Activated T-cell treated with anti-CD3 and anti-CD28 coated beads, Interleukin-2, amount 50 U/mL, for 4 hours (primary cell): ENCODE measurements at regions not wholly inside any gene's neighbourhood (a gene's known extent, or its start where the extent isn't known, plus 50 kb on each side); places are given as distances from the start of the nearest gene placed in this dataset.

Experiments
- ATAC-seq, 2 donors: fragments of 200-7000 bp; cut with Tn5 transposase; one replicate each; pipeline ENCODE4 v1.10.0; 2021
- DNase-seq: peaks from one replicate; pipeline ENCODE4 v3.0.0-alpha.2; 2020
- H3K27me3 Mint-ChIP-seq: one replicate; pipeline ENCODE4 v1.8.0; 2021; ENCODE audit warnings: low read depth, mixed read lengths
- H3K36me3 Mint-ChIP-seq: one replicate; pipeline ENCODE4 v1.8.0; 2022; ENCODE audit warnings: mixed read lengths; ENCODE audit not compliant: insufficient read depth
- H3K4me1 Mint-ChIP-seq: one replicate; pipeline ENCODE4 v1.8.0; 2021; ENCODE audit warnings: low read depth, mixed read lengths
- H3K4me3 Mint-ChIP-seq: one replicate; pipeline ENCODE4 v1.8.0; 2021; ENCODE audit warnings: mild to moderate bottlenecking, moderate library complexity, mixed read lengths
- H3K9me3 Mint-ChIP-seq: one replicate; pipeline ENCODE4 v1.8.0; 2021; ENCODE audit warnings: mixed read lengths

DNA sequence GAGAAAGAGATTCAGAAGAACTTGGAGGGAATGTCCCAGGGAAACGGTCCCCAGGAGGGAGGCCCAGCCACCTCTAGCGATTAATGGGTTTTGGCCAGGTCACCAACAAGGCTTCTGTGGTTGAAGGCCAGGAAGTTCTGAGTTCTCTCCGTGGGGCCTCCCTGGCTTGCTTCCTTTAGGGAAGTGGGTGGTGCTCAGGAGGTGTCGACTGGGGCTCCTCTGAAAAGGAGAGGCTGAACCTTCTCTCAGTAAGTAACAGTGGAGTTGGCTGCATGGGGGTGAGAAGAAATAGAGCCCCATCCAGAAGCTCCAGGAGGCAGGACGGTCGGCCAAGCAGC lies 77.1 kb upstream of the GSE1 start:
- ATAC-seq (no peak), DNase-seq (no peak)
- Mint-ChIP-seq H3K4me3 (no peak overlapping the region), H3K36me3 (no peaks in the 10 kb centered on the region), H3K4me1 (no peaks in the 10 kb centered on the region), H3K9me3 (peaks cover 6% of the 10 kb centered on the region), H3K27me3 (no peaks in the 10 kb centered on the region)

DNA sequence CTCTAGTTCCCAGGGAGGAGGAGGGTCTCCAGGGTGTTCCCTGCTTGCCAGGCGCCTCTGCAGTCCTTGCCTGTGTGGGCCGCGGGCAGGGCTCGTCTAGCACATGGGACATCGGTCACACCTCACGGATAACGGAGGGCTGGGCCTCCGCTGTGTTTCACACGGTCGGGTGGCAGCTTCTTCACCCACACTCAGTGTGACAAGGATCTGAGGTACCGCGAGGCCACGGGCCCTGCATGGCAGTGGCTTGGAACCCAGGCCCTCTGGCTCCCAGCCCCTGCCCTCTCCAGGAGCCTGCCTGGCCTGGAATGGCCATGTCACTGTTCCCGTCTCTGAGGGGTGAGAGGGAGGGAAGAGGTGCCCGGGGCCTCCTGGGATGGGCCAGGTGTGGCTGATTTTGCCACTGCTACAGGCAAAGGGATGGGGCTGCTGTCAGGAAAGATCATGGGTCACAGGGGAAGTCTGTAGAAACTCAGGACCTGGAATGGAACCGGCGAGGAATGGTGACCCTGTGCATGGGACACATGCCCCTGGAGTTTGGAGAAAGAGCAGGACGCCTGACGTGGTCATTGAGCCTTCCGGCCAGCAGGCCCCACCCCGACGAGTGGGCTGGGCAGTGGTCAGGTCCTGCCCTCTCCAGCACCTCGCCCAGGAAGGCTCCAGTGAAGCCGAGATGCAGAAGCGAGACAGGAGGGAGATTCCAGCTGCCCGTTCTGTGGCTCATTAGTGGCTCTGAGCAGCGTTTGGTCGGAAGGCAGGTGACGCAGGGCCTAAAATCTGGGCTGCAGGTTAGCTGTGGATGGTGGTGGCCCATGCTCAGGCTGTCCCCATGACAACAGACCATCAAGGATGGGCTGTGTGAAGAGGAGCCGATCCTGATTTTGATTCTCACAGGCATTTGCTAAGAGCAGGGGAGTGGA lies 76.5 kb upstream of the GSE1 start:
- Mint-ChIP-seq H3K4me1 (no peaks in the 10 kb centered on the region), H3K27me3 (no peaks in the 10 kb centered on the region), H3K9me3 (peaks cover 6% of the 10 kb centered on the region), H3K36me3 (no peaks in the 10 kb centered on the region), H3K4me3 (no peak overlapping the region)
- ATAC-seq (no peak), DNase-seq (no peak)

DNA sequence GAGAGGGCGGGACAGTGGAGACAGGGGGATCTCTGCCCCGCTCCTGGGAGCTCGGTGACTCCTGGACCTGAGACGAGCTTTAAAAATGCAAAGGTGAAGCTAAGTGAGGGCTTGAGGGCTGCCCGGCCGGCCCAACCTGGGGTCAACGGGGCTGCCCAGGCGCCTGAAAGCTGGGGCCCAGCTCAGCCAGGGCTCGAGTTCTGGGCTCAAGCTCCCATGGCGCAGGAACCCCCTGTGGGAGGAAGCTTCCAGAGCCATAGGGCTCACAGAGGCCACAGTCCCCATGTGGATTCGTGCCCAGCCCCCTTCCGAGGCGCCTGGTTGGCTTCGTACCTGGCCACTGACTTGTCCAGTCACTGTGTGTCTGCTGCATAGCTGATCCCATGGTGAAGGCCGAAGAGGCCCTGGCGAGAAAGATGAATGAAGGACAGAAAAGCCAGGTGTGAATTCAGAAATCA lies 75.8 kb upstream of the GSE1 start:
- H3K9me3 Mint-ChIP-seq = peaks cover 6% of the 10 kb centered on the region
- H3K27me3 Mint-ChIP-seq = no peaks in the 10 kb centered on the region
- DNase-seq (no peak), ATAC-seq (no peak)
- no peaks in the 10 kb centered on the region for H3K4me1 Mint-ChIP-seq
- H3K4me3 Mint-ChIP-seq = no peak overlapping the region
- no peaks in the 10 kb centered on the region for H3K36me3 Mint-ChIP-seq

DNA sequence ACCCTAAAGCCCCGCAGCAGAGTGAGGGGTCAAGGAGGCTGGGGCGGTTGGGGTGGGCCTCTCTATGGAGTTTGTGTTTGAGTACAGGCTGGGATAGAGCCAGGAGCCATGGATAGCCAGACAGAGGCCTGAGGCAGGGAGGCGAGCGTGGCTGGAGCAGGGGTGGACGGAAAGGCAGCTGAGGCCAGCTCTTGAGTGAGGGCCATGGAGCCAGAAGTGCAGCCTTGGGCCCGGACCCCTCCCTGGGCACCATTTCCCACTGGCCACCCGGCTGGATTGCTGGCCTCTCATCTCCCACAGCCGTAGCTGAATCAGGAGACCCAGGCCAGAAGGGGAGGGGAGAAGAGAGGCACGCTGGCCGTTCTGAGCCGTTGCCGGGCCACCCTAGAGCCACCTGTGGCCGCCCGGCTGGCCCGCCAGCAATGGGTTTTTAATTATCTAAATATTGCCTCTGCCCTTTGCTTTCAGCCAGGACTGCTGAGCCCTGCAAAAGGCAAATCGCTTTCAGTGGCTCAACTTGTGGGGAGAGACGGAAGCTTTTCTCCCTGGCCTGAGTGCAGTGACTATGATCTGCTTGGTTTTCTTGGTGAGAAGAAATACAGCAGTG lies 75.2 kb upstream of the GSE1 start:
- Mint-ChIP-seq H3K27me3 (no peaks in the 10 kb centered on the region), H3K4me1 (no peaks in the 10 kb centered on the region), H3K9me3 (peaks cover 6% of the 10 kb centered on the region), H3K36me3 (no peaks in the 10 kb centered on the region), H3K4me3 (no peak overlapping the region)
- DNase-seq = no peak
- no peak for ATAC-seq

DNA sequence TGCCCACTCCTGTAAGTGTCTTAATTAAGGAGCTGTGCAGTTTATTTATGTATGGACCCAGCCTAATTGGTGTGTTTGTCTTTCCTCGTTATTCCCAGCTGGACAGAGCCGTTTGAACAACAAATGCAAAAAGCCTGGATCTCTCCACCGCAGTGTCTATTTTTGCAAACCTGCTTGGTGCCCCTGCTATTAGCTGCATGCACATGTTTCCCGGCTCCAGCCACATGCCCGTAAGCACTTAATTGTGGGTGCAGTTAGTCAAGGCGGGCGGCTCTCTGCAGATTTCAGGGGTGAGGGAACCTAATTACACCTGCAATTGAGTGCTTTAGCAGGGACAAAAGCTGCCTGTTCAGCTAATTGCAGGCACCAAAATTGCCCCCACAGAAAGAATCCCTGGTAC lies 74.0 kb upstream of the GSE1 start:
- no peaks in the 10 kb centered on the region for H3K36me3 Mint-ChIP-seq
- H3K4me1 Mint-ChIP-seq = no peaks in the 10 kb centered on the region
- H3K4me3 Mint-ChIP-seq = no peak overlapping the region
- ATAC-seq (no peak), DNase-seq (no peak)
- H3K27me3 Mint-ChIP-seq = no peaks in the 10 kb centered on the region
- peaks cover 6% of the 10 kb centered on the region for H3K9me3 Mint-ChIP-seq

DNA sequence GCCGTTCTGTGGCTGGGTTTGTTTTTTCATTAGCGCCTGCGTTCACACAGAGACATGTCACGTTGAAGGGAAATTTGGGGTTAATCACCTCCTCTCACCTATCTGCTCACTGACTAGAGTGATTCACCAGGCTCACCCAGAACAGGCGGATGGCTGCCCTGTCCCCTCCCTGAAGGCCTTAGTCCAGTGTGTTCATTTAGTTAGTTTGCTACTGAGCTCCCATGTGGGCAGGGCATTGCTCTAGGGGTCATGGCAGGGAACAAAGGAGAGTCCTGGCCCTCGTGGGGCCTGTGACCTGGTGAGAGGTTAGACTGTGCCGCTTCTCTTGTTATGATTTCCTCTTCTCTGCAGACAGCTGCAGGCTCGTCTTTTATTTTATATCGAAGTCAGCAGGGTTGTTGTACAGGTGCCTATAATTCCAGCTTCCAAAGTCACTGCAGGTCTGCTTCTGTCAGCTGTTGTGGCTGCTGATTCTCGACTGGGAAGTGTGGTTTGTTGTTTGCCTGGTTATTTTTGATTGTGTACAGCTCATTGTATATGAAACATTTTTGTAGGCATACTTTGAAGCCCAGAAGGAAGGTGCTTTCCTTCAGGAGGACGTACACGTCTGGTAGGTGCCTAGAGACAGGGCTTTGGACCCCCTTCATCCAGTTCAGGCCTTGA lies 73.4 kb upstream of the GSE1 start:
- H3K4me1 Mint-ChIP-seq = no peaks in the 10 kb centered on the region
- ATAC-seq (no peak), DNase-seq (no peak)
- H3K27me3 Mint-ChIP-seq = no peaks in the 10 kb centered on the region
- no peaks in the 10 kb centered on the region for H3K36me3 Mint-ChIP-seq
- H3K4me3 Mint-ChIP-seq = no peak overlapping the region
- H3K9me3 Mint-ChIP-seq = peaks cover 6% of the 10 kb centered on the region

DNA sequence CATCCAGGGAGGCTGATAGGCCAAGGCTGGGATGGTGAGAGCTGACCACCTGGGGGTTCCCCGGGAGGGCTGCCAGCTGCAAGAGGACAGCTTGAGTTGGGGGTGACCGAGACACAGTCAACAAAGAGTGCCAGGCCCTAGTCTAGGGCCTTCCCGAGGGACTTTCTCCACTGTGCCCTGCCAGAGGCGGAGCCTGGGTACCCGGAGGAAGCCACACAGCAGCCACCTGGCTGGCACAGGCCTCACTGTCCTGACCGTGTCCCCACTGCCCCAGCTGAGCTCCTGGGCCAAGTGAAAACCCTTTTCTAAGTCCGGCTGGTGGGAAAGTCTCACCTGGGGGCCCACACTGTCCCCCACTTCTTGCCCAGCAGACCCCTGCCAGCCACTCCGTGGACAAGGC lies 71.9 kb upstream of the GSE1 start:
- Mint-ChIP-seq H3K36me3 (no peaks in the 10 kb centered on the region), H3K4me1 (peaks cover 2% of the 10 kb centered on the region), H3K9me3 (peaks cover 6% of the 10 kb centered on the region), H3K27me3 (no peaks in the 10 kb centered on the region), H3K4me3 (no peak overlapping the region)
- ATAC-seq (no peak), DNase-seq (no peak)

DNA sequence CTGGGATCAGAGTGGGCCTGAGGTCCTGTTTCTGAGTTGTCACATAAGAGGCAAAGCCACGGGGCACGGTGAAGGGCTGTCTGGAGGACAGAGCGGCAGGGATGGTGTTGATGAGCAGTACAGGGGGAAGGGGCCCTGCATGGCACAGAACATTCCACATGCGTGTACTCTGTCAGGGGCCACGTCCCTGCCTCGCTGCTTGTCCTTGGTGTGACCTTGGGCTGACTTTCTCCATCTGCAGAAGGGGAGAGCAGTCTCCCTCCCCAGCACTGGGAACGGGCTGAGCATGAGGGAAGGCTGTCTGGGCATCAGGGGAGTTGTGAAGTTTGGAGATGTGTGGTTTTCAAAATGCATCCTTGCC lies 71.5 kb upstream of the GSE1 start:
- Mint-ChIP-seq H3K9me3 (peaks cover 6% of the 10 kb centered on the region), H3K4me1 (peaks cover 2% of the 10 kb centered on the region), H3K36me3 (no peaks in the 10 kb centered on the region), H3K27me3 (no peaks in the 10 kb centered on the region), H3K4me3 (no peak overlapping the region)
- ATAC-seq (no peak), DNase-seq (no peak)

DNA sequence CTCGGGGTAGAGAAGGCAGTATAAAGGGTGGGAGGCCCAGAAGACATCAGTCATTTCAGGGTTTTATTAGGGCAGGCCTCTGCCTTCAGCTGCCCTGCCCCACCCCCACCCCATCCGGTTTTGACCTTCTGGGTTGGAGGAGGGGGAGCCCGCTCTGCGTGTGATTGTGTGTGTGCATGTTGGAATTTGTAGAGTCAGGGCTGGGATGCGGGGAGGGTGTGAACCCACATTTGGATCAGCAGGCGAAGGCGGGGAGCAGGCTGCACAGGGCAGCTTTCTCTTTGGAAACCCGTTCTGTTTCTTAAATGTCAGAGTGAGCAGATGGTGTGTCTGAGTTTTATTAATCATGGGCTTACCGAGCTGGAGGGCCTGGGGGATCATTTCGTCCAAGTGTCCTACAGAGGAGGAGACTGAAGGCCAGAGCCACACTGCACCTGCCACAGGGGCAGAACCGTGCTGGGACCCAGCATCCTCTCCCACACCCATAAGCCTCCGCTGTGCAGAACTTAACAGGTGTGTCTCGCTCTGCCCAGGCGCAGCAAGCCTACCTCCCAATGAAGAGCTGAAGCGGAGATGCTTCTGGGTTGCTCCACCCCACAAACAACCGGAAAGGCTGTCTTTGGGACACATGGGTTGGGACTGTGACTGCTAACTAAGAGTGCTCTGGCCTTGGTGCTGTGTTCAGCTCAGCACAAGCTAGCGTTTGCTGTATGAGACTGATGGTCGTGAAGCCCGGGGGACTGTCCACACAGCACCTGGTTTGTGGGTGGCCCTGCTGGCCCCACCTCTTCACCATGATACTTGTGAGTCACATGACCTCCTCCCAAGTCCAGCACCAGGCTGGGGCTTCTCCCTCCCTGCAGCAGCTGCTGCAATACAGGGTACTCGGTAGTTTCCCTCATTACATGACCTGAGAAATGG lies 70.9 kb upstream of the GSE1 start:
- no peak for DNase-seq
- H3K4me1 Mint-ChIP-seq = peaks cover 2% of the 10 kb centered on the region
- H3K27me3 Mint-ChIP-seq = no peaks in the 10 kb centered on the region
- H3K4me3 Mint-ChIP-seq = no peak overlapping the region
- H3K9me3 Mint-ChIP-seq = peaks cover 6% of the 10 kb centered on the region
- no peaks in the 10 kb centered on the region for H3K36me3 Mint-ChIP-seq
- no peak for ATAC-seq

DNA sequence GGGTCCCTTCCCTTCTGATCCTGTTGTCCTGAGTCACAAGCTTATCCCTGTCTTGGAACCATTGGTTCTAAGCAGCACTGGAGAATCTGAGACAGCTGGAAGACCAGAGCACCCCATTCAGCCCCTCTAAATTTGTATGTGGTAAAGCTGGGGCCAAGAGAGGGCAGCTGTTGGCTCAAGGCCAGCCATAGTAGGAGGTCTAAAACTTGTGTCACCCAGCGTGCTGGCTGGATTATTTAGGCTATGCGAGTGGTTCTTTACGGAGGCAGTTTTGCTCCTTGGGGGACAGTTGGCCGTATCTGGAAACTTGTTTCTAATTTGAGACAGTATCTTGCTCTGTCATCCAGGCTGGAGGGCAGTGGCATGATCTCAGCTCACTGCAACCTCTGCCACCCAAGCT lies 69.6 kb upstream of the GSE1 start:
- ATAC-seq (no peak), DNase-seq (no peak)
- Mint-ChIP-seq H3K4me3 (no peak overlapping the region), H3K4me1 (peaks cover 2% of the 10 kb centered on the region), H3K27me3 (no peaks in the 10 kb centered on the region), H3K36me3 (no peaks in the 10 kb centered on the region), H3K9me3 (peaks cover 6% of the 10 kb centered on the region)

DNA sequence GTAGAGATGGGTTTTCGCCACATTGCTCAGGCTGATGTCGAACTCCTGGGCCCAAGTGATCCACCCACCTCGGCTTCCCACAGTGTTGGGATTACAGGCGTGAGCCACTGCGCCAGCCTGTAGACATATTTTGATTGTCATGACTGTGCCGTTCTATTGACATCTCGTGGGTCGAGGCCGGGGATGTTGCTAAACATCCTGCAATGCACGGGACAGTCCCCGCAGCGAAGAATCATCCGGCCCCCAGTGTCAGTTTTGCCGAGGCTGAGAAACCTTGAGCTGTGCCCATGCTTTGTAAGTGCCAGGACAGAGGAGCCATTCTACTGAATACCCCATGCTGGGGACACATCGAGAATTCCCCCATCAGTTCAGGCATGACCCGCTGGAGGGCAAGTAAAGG lies 69.1 kb upstream of the GSE1 start:
- ATAC-seq = no peak
- Mint-ChIP-seq H3K9me3 (peaks cover 6% of the 10 kb centered on the region), H3K4me3 (no peak overlapping the region), H3K4me1 (peaks cover 2% of the 10 kb centered on the region), H3K36me3 (no peaks in the 10 kb centered on the region), H3K27me3 (no peaks in the 10 kb centered on the region)
- no peak for DNase-seq

DNA sequence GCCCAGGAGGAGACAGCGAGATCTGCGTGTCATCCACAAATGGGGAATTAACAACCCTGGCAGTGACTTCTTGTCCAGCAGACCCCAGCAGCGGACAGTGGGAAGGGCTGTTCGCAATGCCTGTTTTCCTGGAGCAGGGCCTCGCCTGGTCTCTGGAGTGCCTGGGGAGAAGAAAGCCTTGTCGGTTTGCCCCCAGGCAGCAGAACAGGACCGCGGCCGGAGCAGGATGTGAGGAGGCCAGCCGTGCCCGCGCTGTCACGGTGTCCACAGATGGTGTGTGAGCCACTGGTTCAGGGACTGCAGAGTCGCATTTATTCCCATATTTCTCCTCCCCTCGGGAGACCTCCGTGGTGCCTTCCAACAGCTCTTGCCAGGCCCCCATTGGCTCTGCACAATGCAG lies 68.5 kb upstream of the GSE1 start:
- Mint-ChIP-seq H3K9me3 (peaks cover 6% of the 10 kb centered on the region), H3K27me3 (no peaks in the 10 kb centered on the region), H3K4me3 (no peak overlapping the region), H3K4me1 (peaks cover 2% of the 10 kb centered on the region), H3K36me3 (no peaks in the 10 kb centered on the region)
- no peak for ATAC-seq
- no peak for DNase-seq

DNA sequence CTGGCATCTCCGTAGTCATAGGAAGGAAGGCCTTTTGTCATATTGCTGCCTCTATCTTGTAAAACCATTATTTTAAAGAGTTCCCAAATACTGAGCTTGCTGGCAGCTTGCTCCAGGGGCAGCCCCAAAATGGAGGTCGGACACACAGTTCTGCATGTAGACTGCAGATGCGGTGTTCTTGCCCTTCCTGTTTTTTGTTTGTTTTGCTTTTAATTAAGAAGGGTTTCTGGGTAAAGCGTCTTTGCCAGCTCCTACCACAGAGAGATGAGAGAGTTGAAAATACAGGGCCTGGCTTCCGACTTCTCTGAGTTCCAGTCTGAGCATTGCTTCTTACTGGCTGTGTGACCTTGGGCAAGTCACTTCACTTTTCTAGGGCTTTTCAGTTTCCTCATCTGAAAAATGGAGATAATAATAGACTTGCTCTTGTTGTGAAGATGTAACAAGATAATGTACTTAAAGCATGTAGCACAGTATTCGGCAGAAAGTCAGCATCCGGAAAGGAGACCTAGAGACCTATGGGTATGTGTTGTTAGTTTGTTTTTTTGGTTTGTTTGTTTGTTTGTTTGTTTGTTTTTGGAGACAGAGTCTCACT lies 67.8 kb upstream of the GSE1 start:
- no peak overlapping the region for H3K4me3 Mint-ChIP-seq
- H3K4me1 Mint-ChIP-seq = peaks cover 2% of the 10 kb centered on the region
- no peaks in the 10 kb centered on the region for H3K9me3 Mint-ChIP-seq
- ATAC-seq (no peak), DNase-seq (no peak)
- no peaks in the 10 kb centered on the region for H3K27me3 Mint-ChIP-seq
- H3K36me3 Mint-ChIP-seq = no peaks in the 10 kb centered on the region
